H1 (cell line): ENCODE measurements at regions not wholly inside any gene's neighbourhood (a gene's known extent, or its start where the extent isn't known, plus 50 kb on each side); places are given as distances from the start of the nearest gene placed in this dataset.

Source experiments
- CTCF ChIA-PET: fragments of 300-600 bp; sonication (Branson Sonifier 250); formaldehyde crosslinking; loops from one replicate; lab custom pipeline; 2021; ENCODE audit not compliant: partially characterized antibody; lab: Charles Lee
- POLR2A ChIA-PET: fragments of 300-600 bp; sonication (Branson Sonifier 250); formaldehyde crosslinking; loops from one replicate; lab custom pipeline; 2021; ENCODE audit warnings: inconsistent platforms; ENCODE audit not compliant: partially characterized antibody; lab: Charles Lee
- DNase-seq, 2 experiments: peaks; one replicate each; pipeline versions ENCODE4 v3.0.0 to v3.0.0-alpha.2; 2010 to 2022; ENCODE audit warnings: low spot score in 2 of 2, low read depth in 1 of 2, mixed read lengths in 1 of 2
- FAIRE-seq: peaks from 2 replicates; lab custom pipeline; 2011; peaks lifted over from hg19 to GRCh38; lab: Jason Lieb, UNC
- H2AFZ ChIP-seq: 2 replicates; pipeline ENCODE4 v1.8.1; 2012; ENCODE audit warnings: low read length, inconsistent platforms
- H2AK5ac ChIP-seq: 2 replicates; pipeline ENCODE4 v1.6.1; 2013; ENCODE audit warnings: low read depth, low read length
- H2BK120ac ChIP-seq: replicated peaks from 2 replicates; pipeline ENCODE3; 2013; ENCODE audit warnings: low read depth, low read length, inconsistent platforms
- H2BK12ac ChIP-seq: 2 replicates; pipeline ENCODE4 v1.6.1; 2013; ENCODE audit warnings: low read depth, low read length
- H2BK15ac ChIP-seq: 2 replicates; pipeline ENCODE4 v1.6.1; 2013; ENCODE audit warnings: low read length
- H2BK20ac ChIP-seq: 2 replicates; pipeline ENCODE4 v1.6.1; 2013; ENCODE audit warnings: low read length
- H2BK5ac ChIP-seq: 2 replicates; pipeline ENCODE4 v1.6.1; 2013; ENCODE audit warnings: low read depth, low read length
- H3K14ac ChIP-seq: 2 replicates; pipeline ENCODE4 v1.6.1; 2013; ENCODE audit warnings: inconsistent platforms; ENCODE audit not compliant: insufficient read length
- H3K18ac ChIP-seq: 2 replicates; pipeline ENCODE4 v1.6.1; 2013; ENCODE audit warnings: low read length; ENCODE audit errors: extremely low read depth
- H3K23ac ChIP-seq: 2 replicates; pipeline ENCODE4 v1.6.1; 2013; ENCODE audit warnings: inconsistent platforms; ENCODE audit not compliant: insufficient read length
- H3K23me2 ChIP-seq: 2 replicates; pipeline ENCODE4 v1.6.1; 2013; ENCODE audit warnings: low read depth, low read length
- H3K27ac ChIP-seq: 2 replicates; pipeline ENCODE4 v1.6.1; 2011; ENCODE audit warnings: low read depth, low read length, inconsistent platforms
- H3K27me3 ChIP-seq, 4 experiments: replicated peaks in 1 of 4; 1 replicate in 1 of 4; 2 replicates in 3 of 4; pipeline versions ENCODE4 v1.6.1 to v1.8.1; 2011 to 2013; ENCODE audit warnings: low read length in 3 of 4, mild to moderate bottlenecking in 3 of 4, inconsistent platforms in 2 of 4, mixed read lengths in 2 of 4, moderate library complexity in 1 of 4; ENCODE audit not compliant: control insufficient read depth in 3 of 4, insufficient read depth in 3 of 4; ENCODE audit errors: extremely low read depth in 1 of 4
- H3K36me3 ChIP-seq, 4 experiments: 2 replicates each; pipeline versions ENCODE4 v1.6.1 to v1.8.1; 2011 to 2013; ENCODE audit warnings: mild to moderate bottlenecking in 4 of 4, low read length in 3 of 4, moderate library complexity in 2 of 4, control low read depth in 1 of 4, inconsistent platforms in 1 of 4; ENCODE audit not compliant: insufficient read depth in 4 of 4, control insufficient read depth in 2 of 4
- H3K4ac ChIP-seq: replicated peaks from 2 replicates; pipeline ENCODE3; 2013; ENCODE audit warnings: low read length, low read depth, mixed read lengths, inconsistent platforms; ENCODE audit not compliant: insufficient read length
- H3K4me1 ChIP-seq, 4 experiments: replicated peaks in 1 of 4; 1 replicate in 1 of 4; 2 replicates in 3 of 4; pipeline versions ENCODE4 v1.6.1 to v1.8.1; 2011 to 2013; ENCODE audit warnings: low read length in 3 of 4, inconsistent platforms in 2 of 4, mixed read lengths in 1 of 4; ENCODE audit not compliant: insufficient read depth in 4 of 4, control insufficient read depth in 3 of 4
- H3K4me2 ChIP-seq, 2 experiments: 2 replicates each; pipeline versions ENCODE4 v1.6.1 to v1.8.1; 2011 to 2013; ENCODE audit warnings: low read depth in 2 of 2, low read length in 2 of 2, control low read depth in 1 of 2, inconsistent platforms in 1 of 2, mild to moderate bottlenecking in 1 of 2; ENCODE audit not compliant: insufficient read depth in 1 of 2
- H3K4me3 ChIP-seq, 4 experiments: fragments of 200-600, 300-600 bp in 1 of 4; sonication (generic), shearing (Covaris generic), sonication (Bioruptor Twin) in 1 of 4; 2 replicates each; pipeline versions ENCODE4 v1.5.1 to v1.8.1; 2011 to 2016; ENCODE audit warnings: low read length in 4 of 4, low read depth in 3 of 4, control low read depth in 2 of 4, inconsistent platforms in 2 of 4, mild to moderate bottlenecking in 2 of 4, mixed read lengths in 1 of 4, moderate library complexity in 1 of 4; ENCODE audit not compliant: insufficient read depth in 2 of 4; ENCODE audit errors: extremely low read depth in 1 of 4
- H3K56ac ChIP-seq: replicated peaks from 2 replicates; pipeline ENCODE3; 2013; ENCODE audit warnings: low read depth, mild to moderate bottlenecking, mixed read lengths, low read length, inconsistent platforms; ENCODE audit not compliant: insufficient read length
- H3K79me1 ChIP-seq: 2 replicates; pipeline ENCODE4 v1.6.1; 2013; ENCODE audit warnings: low read depth, low read length, control low read depth
- H3K79me2 ChIP-seq, 2 experiments: 2 replicates each; pipeline versions ENCODE4 v1.6.1 to v1.8.1; 2012 to 2013; ENCODE audit warnings: low read length in 2 of 2, mild to moderate bottlenecking in 2 of 2, inconsistent platforms in 1 of 2; ENCODE audit not compliant: insufficient read depth in 2 of 2, control insufficient read depth in 1 of 2
- H3K9ac ChIP-seq, 4 experiments: replicated peaks in 1 of 4; 1 replicate in 1 of 4; 2 replicates in 3 of 4; pipeline versions ENCODE4 v1.6.1 to v1.8.1; 2011 to 2013; ENCODE audit warnings: low read depth in 3 of 4, low read length in 3 of 4, control low read depth in 2 of 4, mild to moderate bottlenecking in 2 of 4, moderate library complexity in 2 of 4, inconsistent platforms in 1 of 4; ENCODE audit errors: extremely low read depth in 1 of 4
- H3K9me3 ChIP-seq, 2 experiments: 2 replicates each; pipeline versions ENCODE4 v1.6.1 to v1.8.1; 2012 to 2013; ENCODE audit warnings: mild to moderate bottlenecking in 2 of 2, moderate library complexity in 2 of 2, control low read depth in 1 of 2, inconsistent platforms in 1 of 2, low read depth in 1 of 2, low read length in 1 of 2, mixed read lengths in 1 of 2; ENCODE audit not compliant: insufficient read depth in 2 of 2
- H4K20me1 ChIP-seq, 2 experiments: replicated peaks in 1 of 2; 2 replicates each; pipeline versions ENCODE3 to v1.8.1; 2011 to 2013; ENCODE audit warnings: inconsistent platforms in 2 of 2, low read length in 2 of 2, mild to moderate bottlenecking in 1 of 2; ENCODE audit not compliant: insufficient read depth in 2 of 2, control insufficient read depth in 1 of 2
- H4K5ac ChIP-seq: 2 replicates; pipeline ENCODE4 v1.6.1; 2013; ENCODE audit warnings: low read length, low read depth, mixed read lengths, inconsistent platforms; ENCODE audit not compliant: insufficient read length
- H4K8ac ChIP-seq: 2 replicates; pipeline ENCODE4 v1.8.0; 2013; ENCODE audit warnings: mild to moderate bottlenecking, moderate library complexity, low read length, inconsistent platforms; ENCODE audit not compliant: insufficient read depth; ENCODE audit errors: extremely low read depth
- H4K91ac ChIP-seq: replicated peaks from 2 replicates; pipeline ENCODE3; 2013; ENCODE audit warnings: low read length, mixed read lengths, inconsistent platforms; ENCODE audit not compliant: insufficient read length
- BACH1 ChIP-seq: IDR thresholded peaks from 2 replicates; pipeline ENCODE4 v1.6.1; 2012; ENCODE audit warnings: low read length, improper control_type of control experiment
- EZH2 ChIP-seq: fragments of 200-600 bp; sonication (generic); IDR thresholded peaks from 2 replicates; pipeline ENCODE4 v1.7.1; 2012; ENCODE audit warnings: low read depth, mild to moderate bottlenecking, moderate library complexity, low read length, inconsistent platforms; ENCODE audit not compliant: severe bottlenecking
- KDM4A ChIP-seq: IDR thresholded peaks from one replicate; pipeline ENCODE4 v1.7.1; 2012; ENCODE audit warnings: low read depth, mild to moderate bottlenecking, moderate library complexity, low read length, inconsistent platforms; ENCODE audit not compliant: severe bottlenecking
- POLR2AphosphoS5 ChIP-seq: IDR thresholded peaks from 2 replicates; pipeline ENCODE4 v1.6.1; 2011; ENCODE audit warnings: low read depth, low read length
- TAF7 ChIP-seq: optimal IDR thresholded peaks from 2 replicates; pipeline ENCODE3; 2011; ENCODE audit warnings: low read depth, mild to moderate bottlenecking, inconsistent platforms, low read length, moderate library complexity, borderline replicate concordance
- TBP ChIP-seq: IDR thresholded peaks from 2 replicates; pipeline ENCODE4 v1.6.1; 2011; ENCODE audit warnings: low read depth, low read length, improper control_type of control experiment
- ZNF274 ChIP-seq: IDR thresholded peaks from 2 replicates; pipeline ENCODE4 v1.7.0; 2012; ENCODE audit warnings: low read length, borderline replicate concordance; ENCODE audit errors: extremely low read depth
- WGBS, 2 experiments: shearing (Covaris generic) in 1 of 2; methylation state at CpG; one replicate each; pipeline versions ENCODE4 v1.1.6 to v1.1.7; 2013 to 2015; ENCODE audit warnings: low lambda C conversion rate in 2 of 2, mixed read lengths in 2 of 2, inconsistent platforms in 1 of 2, low coverage in 1 of 2, missing lambda C conversion rate in 1 of 2; ENCODE audit not compliant: insufficient replicate concordance in 2 of 2, insufficient coverage in 1 of 2, insufficient read length in 1 of 2; ENCODE audit errors: extremely low coverage in 1 of 2, missing lambda C conversion rate in 1 of 2; 5-methylcytosine and 5-hydroxymethylcytosine counted together

- Histone ChIP-seq H2BK12ac (no peak overlapping the region), H3K18ac (no peak overlapping the region), H4K8ac (no peak overlapping the region), H3K36me3 (no peaks in the 10 kb centered on the region), H3K14ac (no peak overlapping the region), H3K27me3 (no peaks in the 10 kb centered on the region), H3K4me1 (no peaks in the 10 kb centered on the region; a peak in 1 of 7 replicates), H3K4me3 (no peak overlapping the region), H4K91ac (no peak overlapping the region), H3K4ac (no peak overlapping the region), H2BK120ac (no peak overlapping the region), H3K27ac (no peak overlapping the region), H4K20me1 (no peaks in the 10 kb centered on the region), H2AFZ (no peak overlapping the region), H2BK15ac (0 out of 2 replicates have a peak overlapping the region, but pooled peaks have one; percentile 19), H2BK5ac (no peak overlapping the region), H3K79me1 (no peaks in the 10 kb centered on the region), H3K9me3 (no peaks in the 10 kb centered on the region), H4K5ac (no peak overlapping the region), H3K9ac (no peak overlapping the region), H3K23me2 (no peaks in the 10 kb centered on the region; the same call in 1 of the 2 replicates), H3K4me2 (no peak overlapping the region), H3K79me2 (no peaks in the 10 kb centered on the region), H3K23ac (no peak overlapping the region), H2BK20ac (no peak overlapping the region), H2AK5ac (no peak overlapping the region), H3K56ac (no peak overlapping the region)
- ChIA-PET CTCF (interaction anchor here (0.7 to 1.2 kb wide), 4 partner anchors 9 to 209 kb away, joined by 3 to 5 read pairs (median 3); no protein-coding TSS in a partner anchor), POLR2A (no interaction called here)
- WGBS, 2 experiments: 89% methylated on average over 7 of the region's 7 CpGs; no CpG with 5 or more reads in 1 of the 2 experiments
- TF ChIP-seq BACH1 (no peak), KDM4A (no peak), EZH2 (no peak), TAF7 (no peak), TBP (no peak), POLR2AphosphoS5 (no peak), ZNF274 (no peak)
- FAIRE-seq (no peak), DNase-seq (no peak)
These were observed 64.7 kb upstream of the POMGNT2 start for GRCh38 chr3:43170553-43170952.
